ENCODE measurements at regions not wholly inside any gene's neighbourhood (a gene's known extent, or its start where the extent isn't known, plus 50 kb on each side); places are given as distances from the start of the nearest gene placed in this dataset.

GRCh38 chr11:116111546-116111945 lies 607.3 kb upstream of the CADM1 start:
- no peak for TF ChIP-seq CTCF (IDR thresholded peaks at IDR 0.05)

DNA sequence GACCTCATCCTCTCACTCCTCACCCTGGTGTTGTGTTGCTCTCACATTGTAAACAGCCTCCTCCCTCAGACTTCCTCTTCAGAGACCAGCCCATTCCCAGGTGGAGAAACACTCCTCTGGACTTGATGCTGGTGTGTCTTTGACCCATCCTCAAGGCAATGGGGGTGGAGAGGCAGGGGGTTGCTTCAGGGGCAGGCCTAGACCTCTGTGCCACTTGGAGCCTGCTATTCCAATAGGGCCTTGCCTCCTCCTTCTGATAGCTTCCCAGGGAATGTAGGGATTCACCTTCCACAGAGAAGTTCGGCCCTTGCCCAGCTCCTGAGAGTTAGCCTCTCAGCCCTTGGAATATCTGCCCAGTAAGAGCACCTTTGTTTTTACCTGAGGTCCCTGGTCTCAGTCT lies 606.6 kb upstream of the CADM1 start:
- no peak for TF ChIP-seq CTCF (IDR thresholded peaks at IDR 0.05)

DNA sequence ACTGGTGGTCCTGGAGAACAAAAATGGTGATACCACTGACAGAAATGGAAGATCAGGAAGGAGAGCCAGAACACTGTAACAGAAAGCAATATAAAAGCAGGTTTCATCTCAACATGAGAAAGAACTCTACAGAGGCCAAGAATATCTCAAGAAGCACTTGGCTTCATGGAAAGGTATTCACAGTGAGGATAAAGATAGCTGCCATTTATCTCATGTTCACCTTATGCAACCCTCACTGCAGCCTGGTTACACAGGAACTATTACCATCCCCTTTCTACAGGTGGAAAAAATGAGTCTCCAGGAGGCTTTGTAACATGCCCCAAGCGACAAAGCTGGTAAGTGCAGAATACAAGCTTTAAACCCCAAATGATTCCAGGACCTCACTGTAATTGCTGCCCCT lies 606.1 kb upstream of the CADM1 start:
- TF ChIP-seq CTCF (IDR thresholded peaks at IDR 0.05), result no peak

- TF ChIP-seq CTCF (IDR thresholded peaks at IDR 0.05), result no peak
Observed at GRCh38 chr11:116109228-116109627, 605.0 kb upstream of the CADM1 start.

- no peak for TF ChIP-seq CTCF (IDR thresholded peaks at IDR 0.05)
Observed at GRCh38 chr11:116108161-116108560, 603.9 kb upstream of the CADM1 start.

DNA sequence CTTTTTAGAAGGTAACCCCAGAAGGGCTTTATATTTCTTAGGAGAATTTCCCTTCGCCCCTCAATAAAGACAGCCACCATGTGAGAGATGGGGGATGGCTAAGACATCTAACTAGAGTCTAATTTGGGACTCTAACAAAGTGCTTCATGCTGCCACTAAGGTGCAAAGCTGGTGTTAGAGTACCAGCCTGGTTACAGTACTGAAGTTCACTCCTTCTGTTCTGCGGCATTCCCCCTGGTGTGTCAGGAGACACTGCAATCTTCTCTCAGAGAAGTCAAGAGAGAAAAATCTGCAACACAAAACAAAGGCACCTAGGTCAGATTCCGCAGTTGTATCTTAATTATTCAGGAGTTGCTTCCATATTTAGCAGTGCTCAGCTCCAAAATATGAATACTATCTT lies 603.0 kb upstream of the CADM1 start:
- TF ChIP-seq CTCF (IDR thresholded peaks at IDR 0.05), result no peak

GRCh38 chr11:116104498-116105174 lies 600.4 kb upstream of the CADM1 start:
- TF ChIP-seq CTCF (IDR thresholded peaks at IDR 0.05), result no peak

GRCh38 chr11:116101902-116102301 lies 597.7 kb upstream of the CADM1 start:
- TF ChIP-seq CTCF (IDR thresholded peaks at IDR 0.05), result no peak

All from LNCAP (cell line).